Lung (tissue), 11 donors: ENCODE measurements at regions not wholly inside any gene's neighbourhood (a gene's known extent, or its start where the extent isn't known, plus 50 kb on each side); places are given as distances from the start of the nearest gene placed in this dataset.

Experiments
- ATAC-seq: fragments of 200-7000 bp; cut with Tn5 transposase; one replicate; pipeline ENCODE4 v1.9.1; 2020; ENCODE audit warnings: moderate number of reproducible peaks; ENCODE audit not compliant: insufficient read depth, low FRiP score
- DNase-seq, 3 donors: peaks; one replicate each; pipeline ENCODE4 v3.0.0-alpha.2; 2013 to 2017
- H3K27ac ChIP-seq, 2 donors: one replicate each; pipeline ENCODE4 v1.5.1; 2013; ENCODE audit warnings: mild to moderate bottlenecking in 2 of 2, moderate library complexity in 2 of 2, control low read depth in 1 of 2, inconsistent platforms in 1 of 2, low read depth in 1 of 2, low read length in 1 of 2
- H3K27me3 ChIP-seq, 3 donors: one replicate each; pipeline ENCODE4 v1.5.1; 2013; ENCODE audit warnings: low read length in 2 of 3; ENCODE audit not compliant: control insufficient read depth in 3 of 3, insufficient read depth in 3 of 3
- H3K36me3 ChIP-seq, 4 donors: one replicate each; pipeline ENCODE4 v1.5.1; 2013; ENCODE audit warnings: low read length in 4 of 4, mild to moderate bottlenecking in 1 of 4, moderate library complexity in 1 of 4; ENCODE audit not compliant: control insufficient read depth in 4 of 4, insufficient read depth in 4 of 4
- H3K4me1 ChIP-seq, 5 donors: one replicate each; pipeline ENCODE4 v1.5.1; 2013; ENCODE audit warnings: low read length in 5 of 5, mild to moderate bottlenecking in 2 of 5, moderate library complexity in 1 of 5; ENCODE audit not compliant: control insufficient read depth in 5 of 5, insufficient read depth in 5 of 5
- H3K4me3 ChIP-seq: one replicate; pipeline ENCODE4 v1.5.1; 2013; ENCODE audit warnings: mild to moderate bottlenecking, control low read depth, moderate library complexity
- H3K9ac ChIP-seq, 2 donors: one replicate each; pipeline ENCODE4 v1.5.1; 2013; ENCODE audit warnings: low read length in 2 of 2, control low read depth in 1 of 2; ENCODE audit not compliant: insufficient read depth in 1 of 2
- H3K9me3 ChIP-seq, 4 donors: one replicate each; pipeline ENCODE4 v1.5.1; 2013; ENCODE audit warnings: low read length in 3 of 4, mild to moderate bottlenecking in 1 of 4, moderate library complexity in 1 of 4; ENCODE audit not compliant: control insufficient read depth in 4 of 4, insufficient read depth in 3 of 4
- CTCF ChIP-seq: IDR thresholded peaks from 2 replicates; pipeline ENCODE4 v1.5.1; 2012; ENCODE audit warnings: mild to moderate bottlenecking; ENCODE audit errors: control extremely low read depth, extremely low read depth
- WGBS, 2 donors: extraction: QIAGEN DNeasy Blood & Tissue Kit; methylation state at CpG; one replicate each; pipeline ENCODE4 v1.1.7; 2013; 5-methylcytosine and 5-hydroxymethylcytosine counted together
- donor health status: control.
- donor health status: control.
- donor health status: Bipolar disorder and iron deficiency.
- donor health status: healthy.
- donor health status: DM: yes; HTN: yes; CAD: no.

GRCh38 chr4:71235311-71236201 is 103.3 kb upstream of the SLC4A4 start:
- Histone ChIP-seq H3K27ac (peak overlapping the region in 1 of 2 donors; percentile 80), H3K4me1 (peaks cover 2 to 84% (median 43%) of the 10 kb centered on the region in 5 donors), H3K4me3 (no peak overlapping the region), H3K9ac (peak overlapping the region in 1 of 2 donors; percentile 27), H3K9me3 (no peaks in the 10 kb centered on the region), H3K36me3 (no peaks in the 10 kb centered on the region), H3K27me3 (no peaks in the 10 kb centered on the region)
- TF ChIP-seq CTCF = no peak
- WGBS, 2 donors = 59 to 70% methylated on average over 12 of the region's 12 CpGs
- DNase-seq (peak; percentile 64 to 92 (median 90)), ATAC-seq (no peak)

- Histone ChIP-seq H3K4me3 (no peak overlapping the region), H3K4me1 (peaks cover 0 to 79% (median 37%) of the 10 kb centered on the region in 5 donors), H3K27ac (peak overlapping the region in 1 of 2 donors; percentile 80), H3K36me3 (no peaks in the 10 kb centered on the region), H3K9ac (peak overlapping the region in 1 of 2 donors; percentile 27), H3K27me3 (no peaks in the 10 kb centered on the region), H3K9me3 (no peaks in the 10 kb centered on the region)
- WGBS, 2 donors = 96% methylated on average over 4 of the region's 4 CpGs
- no peak for TF ChIP-seq CTCF
- no peak for DNase-seq
- ATAC-seq = no peak
Observed at GRCh38 chr4:71236226-71236625, 102.6 kb upstream of the SLC4A4 start.

- no peak overlapping the region for H3K9ac ChIP-seq
- no peak overlapping the region for H3K4me3 ChIP-seq
- no peaks in the 10 kb centered on the region for H3K9me3 ChIP-seq
- H3K27ac ChIP-seq = no peak overlapping the region
- WGBS, 2 donors = 95% methylated on average over 4 of the region's 4 CpGs
- ATAC-seq (no peak), DNase-seq (no peak)
- peaks cover 0 to 78% (median 33%) of the 10 kb centered on the region in 5 donors for H3K4me1 ChIP-seq
- no peaks in the 10 kb centered on the region for H3K36me3 ChIP-seq
- no peaks in the 10 kb centered on the region for H3K27me3 ChIP-seq
- TF ChIP-seq CTCF = no peak
Observed at GRCh38 chr4:71237641-71238040, 101.2 kb upstream of the SLC4A4 start.
